HEK293T (cell line): ENCODE measurements at regions not wholly inside any gene's neighbourhood (a gene's known extent, or its start where the extent isn't known, plus 50 kb on each side); places are given as distances from the start of the nearest gene placed in this dataset.

ENCODE experiments used
- BHLHE40 ChIP-seq: fragments of 450-650 bp; IDR thresholded peaks from 2 replicates; pipeline ENCODE4 v1.6.1; 2016; ENCODE audit warnings: mild to moderate bottlenecking, moderate library complexity, borderline replicate concordance
- LEF1 ChIP-seq: fragments of 450-650 bp; IDR thresholded peaks from 2 replicates; pipeline ENCODE4 v1.6.1; 2017; ENCODE audit warnings: mild to moderate bottlenecking, borderline replicate concordance
- PKNOX1 ChIP-seq: fragments of 450-650 bp; IDR thresholded peaks from 2 replicates; pipeline ENCODE4 v1.6.1; 2016

DNA sequence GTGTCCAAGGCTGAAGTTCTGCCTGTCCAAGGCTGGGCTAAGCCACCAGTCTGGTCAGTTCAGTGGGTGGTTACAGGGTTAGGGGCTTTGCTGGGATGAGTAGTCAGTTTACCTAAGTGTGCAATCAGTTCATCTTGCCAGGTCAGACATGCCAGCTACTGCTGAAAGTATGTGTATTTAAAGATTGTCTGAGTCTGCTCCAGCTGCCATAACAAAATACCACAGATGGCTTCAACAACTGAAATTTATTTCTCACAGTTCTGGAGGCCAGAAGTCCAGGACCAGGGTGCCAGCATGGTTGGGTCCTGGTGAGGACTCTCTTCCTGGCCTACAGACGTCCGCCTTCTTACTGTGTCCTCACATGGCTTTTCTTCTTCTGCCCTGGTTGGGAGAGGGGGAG is 52.4 kb upstream of the TNS3 start:
- no peak for TF ChIP-seq BHLHE40
- TF ChIP-seq PKNOX1 = no peak
- no peak for TF ChIP-seq LEF1
